Osteocyte (in vitro differentiated cells): ENCODE measurements at regions not wholly inside any gene's neighbourhood (a gene's known extent, or its start where the extent isn't known, plus 50 kb on each side); places are given as distances from the start of the nearest gene placed in this dataset.

Source experiments
- DNase-seq: peaks from one replicate; pipeline ENCODE4 v3.0.0; 2021; ENCODE audit warnings: mixed read lengths; ENCODE audit not compliant: unreplicated experiment; ENCODE audit errors: extremely low spot score
- H3K27ac Mint-ChIP-seq: one replicate; pipeline ENCODE4 v1.8.0; 2021; ENCODE audit warnings: mild to moderate bottlenecking, mixed read lengths; ENCODE audit not compliant: unreplicated experiment
- H3K27me3 Mint-ChIP-seq: one replicate; pipeline ENCODE4 v1.8.0; 2021; ENCODE audit warnings: mixed read lengths; ENCODE audit not compliant: unreplicated experiment
- H3K36me3 Mint-ChIP-seq: one replicate; pipeline ENCODE4 v1.8.0; 2021; ENCODE audit warnings: mixed read lengths; ENCODE audit not compliant: unreplicated experiment
- H3K4me1 Mint-ChIP-seq: one replicate; pipeline ENCODE4 v1.8.0; 2021; ENCODE audit warnings: mixed read lengths; ENCODE audit not compliant: unreplicated experiment
- H3K4me3 Mint-ChIP-seq: one replicate; pipeline ENCODE4 v1.8.0; 2021; ENCODE audit warnings: mild to moderate bottlenecking, moderate library complexity, mixed read lengths; ENCODE audit not compliant: unreplicated experiment
- H3K9me3 Mint-ChIP-seq: one replicate; pipeline ENCODE4 v1.8.0; 2021; ENCODE audit warnings: mixed read lengths; ENCODE audit not compliant: unreplicated experiment
- TF ChIP-seq, protein P1 (sequence below): fragments of 200-600 bp; sonication (generic); IDR thresholded peaks from 2 replicates; pipeline ENCODE4 v1.5.0; 2021; ENCODE audit warnings: antibody characterized with exemption, mild to moderate bottlenecking, moderate library complexity

DNA sequence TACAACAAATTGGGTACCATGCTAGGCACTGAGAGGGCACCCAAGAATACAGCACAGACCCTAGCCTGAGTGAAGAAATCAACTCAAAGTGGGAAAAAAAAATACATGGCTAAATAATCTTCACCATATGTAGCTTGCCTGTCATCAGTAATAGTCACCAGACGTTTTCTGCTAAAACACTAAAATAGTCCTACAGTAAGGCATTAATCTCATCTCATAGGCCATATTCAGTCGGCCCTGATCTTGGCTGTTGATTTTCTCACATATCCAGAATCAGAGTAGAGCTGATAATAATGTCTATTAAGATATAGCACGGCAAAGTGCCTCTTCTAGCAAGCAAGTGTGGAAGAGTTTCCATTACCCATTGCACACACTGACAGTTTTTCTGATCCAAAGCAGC is 322.1 kb upstream of the SLC30A5 start:
- Mint-ChIP-seq H3K27ac (no peak overlapping the region), H3K4me3 (no peak overlapping the region), H3K27me3 (peaks cover 12% of the 10 kb centered on the region), H3K9me3 (no peaks in the 10 kb centered on the region), H3K4me1 (no peaks in the 10 kb centered on the region), H3K36me3 (no peaks in the 10 kb centered on the region)
- DNase-seq = no peak
- TF ChIP-seq, protein P1, sequence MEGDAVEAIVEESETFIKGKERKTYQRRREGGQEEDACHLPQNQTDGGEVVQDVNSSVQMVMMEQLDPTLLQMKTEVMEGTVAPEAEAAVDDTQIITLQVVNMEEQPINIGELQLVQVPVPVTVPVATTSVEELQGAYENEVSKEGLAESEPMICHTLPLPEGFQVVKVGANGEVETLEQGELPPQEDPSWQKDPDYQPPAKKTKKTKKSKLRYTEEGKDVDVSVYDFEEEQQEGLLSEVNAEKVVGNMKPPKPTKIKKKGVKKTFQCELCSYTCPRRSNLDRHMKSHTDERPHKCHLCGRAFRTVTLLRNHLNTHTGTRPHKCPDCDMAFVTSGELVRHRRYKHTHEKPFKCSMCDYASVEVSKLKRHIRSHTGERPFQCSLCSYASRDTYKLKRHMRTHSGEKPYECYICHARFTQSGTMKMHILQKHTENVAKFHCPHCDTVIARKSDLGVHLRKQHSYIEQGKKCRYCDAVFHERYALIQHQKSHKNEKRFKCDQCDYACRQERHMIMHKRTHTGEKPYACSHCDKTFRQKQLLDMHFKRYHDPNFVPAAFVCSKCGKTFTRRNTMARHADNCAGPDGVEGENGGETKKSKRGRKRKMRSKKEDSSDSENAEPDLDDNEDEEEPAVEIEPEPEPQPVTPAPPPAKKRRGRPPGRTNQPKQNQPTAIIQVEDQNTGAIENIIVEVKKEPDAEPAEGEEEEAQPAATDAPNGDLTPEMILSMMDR = no peak

DNA sequence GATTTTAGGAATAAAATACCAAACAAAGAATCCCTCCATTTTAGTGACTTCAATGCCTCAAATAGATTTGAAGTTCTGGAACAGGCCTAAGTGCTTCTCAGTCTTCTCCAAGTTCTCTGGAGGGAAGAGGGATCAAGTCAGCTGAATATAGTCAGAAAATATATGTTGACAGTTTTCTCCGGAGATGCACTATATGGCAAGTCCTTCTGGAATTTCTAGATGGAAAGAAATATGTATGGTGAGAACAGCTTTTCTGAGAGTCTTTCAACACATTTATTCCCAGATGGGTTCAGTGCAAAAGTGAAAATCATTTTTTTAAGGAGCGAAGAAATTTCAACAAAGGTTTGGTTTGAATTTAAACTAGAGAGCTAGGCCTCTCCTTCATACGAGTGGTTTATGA is 317.4 kb upstream of the SLC30A5 start:
- Mint-ChIP-seq H3K27ac (no peak overlapping the region), H3K4me3 (no peak overlapping the region), H3K27me3 (no peaks in the 10 kb centered on the region), H3K36me3 (no peaks in the 10 kb centered on the region), H3K4me1 (no peaks in the 10 kb centered on the region), H3K9me3 (no peaks in the 10 kb centered on the region)
- TF ChIP-seq, protein P1 = no peak
- no peak for DNase-seq

DNA sequence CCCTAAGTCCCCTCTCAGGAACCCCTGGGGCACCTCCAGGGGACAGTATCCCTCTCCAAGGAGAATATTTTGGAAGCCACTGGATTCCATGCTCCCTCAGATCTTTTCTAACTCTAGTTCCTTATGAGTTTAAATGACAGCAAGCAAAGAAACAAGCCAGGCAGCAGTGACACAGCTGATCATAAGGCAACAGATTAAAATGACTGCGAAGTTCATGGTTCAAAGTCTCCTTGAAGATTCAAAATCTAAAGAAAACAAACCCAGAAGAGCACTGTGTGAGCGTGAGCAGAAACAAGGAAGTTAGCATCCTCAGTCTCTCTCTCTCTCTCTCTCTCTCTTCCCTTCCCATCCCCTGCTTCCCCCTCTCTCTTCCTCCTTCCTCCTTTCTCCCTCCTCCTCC is 316.7 kb upstream of the SLC30A5 start:
- TF ChIP-seq, protein P1 = no peak
- H3K27me3 Mint-ChIP-seq = no peaks in the 10 kb centered on the region
- no peaks in the 10 kb centered on the region for H3K9me3 Mint-ChIP-seq
- H3K27ac Mint-ChIP-seq = no peak overlapping the region
- H3K36me3 Mint-ChIP-seq = no peaks in the 10 kb centered on the region
- DNase-seq = no peak
- H3K4me3 Mint-ChIP-seq = no peak overlapping the region
- H3K4me1 Mint-ChIP-seq = no peaks in the 10 kb centered on the region

DNA sequence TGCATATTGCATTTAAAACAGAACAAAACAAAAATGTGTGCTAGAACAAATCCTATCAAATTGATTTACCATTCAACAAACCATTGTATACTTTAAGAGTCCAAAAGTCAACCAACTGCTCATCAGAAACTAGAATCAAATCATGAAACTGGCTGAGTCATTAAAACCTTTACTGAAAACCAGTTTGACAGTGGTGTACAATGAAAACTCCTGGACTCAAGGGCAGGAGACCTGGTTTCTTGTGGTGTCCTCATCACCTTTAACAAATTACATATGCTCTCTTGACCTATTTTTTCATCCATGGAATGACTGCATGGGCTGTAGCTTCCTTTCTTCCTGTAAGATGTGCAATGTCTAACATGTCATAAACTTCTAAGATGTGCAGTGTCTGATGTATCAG is 315.3 kb upstream of the SLC30A5 start:
- TF ChIP-seq, protein P1 = no peak
- Mint-ChIP-seq H3K4me3 (no peak overlapping the region), H3K9me3 (no peaks in the 10 kb centered on the region), H3K4me1 (no peaks in the 10 kb centered on the region), H3K27ac (no peak overlapping the region), H3K27me3 (no peaks in the 10 kb centered on the region), H3K36me3 (no peaks in the 10 kb centered on the region)
- DNase-seq = no peak

DNA sequence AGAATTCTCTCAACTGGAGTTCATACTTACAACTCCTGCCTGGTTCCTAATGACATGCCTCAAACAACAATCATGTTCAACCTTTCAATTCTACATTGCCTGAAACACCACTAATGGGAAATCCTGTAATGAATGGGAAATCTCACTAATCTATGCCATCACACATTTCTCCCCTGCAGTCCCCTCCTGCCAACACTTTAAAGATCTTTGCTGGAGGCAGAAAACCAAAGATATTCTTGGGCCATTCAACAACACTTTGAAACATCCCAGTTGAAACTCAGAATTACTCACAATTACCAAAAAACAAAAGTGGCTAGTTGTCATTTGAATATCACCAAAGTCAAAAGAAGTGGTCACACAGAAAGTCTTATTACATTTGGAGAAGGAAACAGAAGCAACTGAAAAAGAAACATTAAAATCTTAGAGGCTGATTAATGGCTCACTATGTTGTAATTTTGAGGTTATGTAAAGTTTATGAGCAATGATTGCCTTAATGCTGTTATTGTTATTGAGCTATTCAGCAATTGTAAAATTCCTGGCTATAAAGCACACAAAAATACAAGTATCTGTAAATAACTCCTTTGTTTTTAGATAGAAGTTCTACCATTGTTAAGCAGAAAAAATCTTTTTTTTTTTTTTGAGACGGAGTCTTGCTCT is 313.4 kb upstream of the SLC30A5 start:
- Mint-ChIP-seq H3K4me1 (no peaks in the 10 kb centered on the region), H3K9me3 (peaks cover 8% of the 10 kb centered on the region), H3K27ac (no peak overlapping the region), H3K4me3 (no peak overlapping the region), H3K36me3 (no peaks in the 10 kb centered on the region), H3K27me3 (peaks cover 7% of the 10 kb centered on the region)
- no peak for DNase-seq
- TF ChIP-seq, protein P1 = no peak
